Psoas muscle (tissue), 7 donors: ENCODE measurements at regions not wholly inside any gene's neighbourhood (a gene's known extent, or its start where the extent isn't known, plus 50 kb on each side); places are given as distances from the start of the nearest gene placed in this dataset.

Experiments used
- ATAC-seq, 4 donors: fragments of 200-7000 bp; cut with Tn5 transposase; one replicate each; pipeline ENCODE4 v1.9.1; 2020; ENCODE audit warnings: moderate library complexity in 3 of 4, mild to moderate bottlenecking in 2 of 4
- DNase-seq, 2 donors: peaks; one replicate each; pipeline ENCODE4 v3.0.0-alpha.2; 2020
- H3K27ac ChIP-seq: fragments of 200-600 bp; one replicate; pipeline ENCODE4 v1.8.0; 2022
- H3K27me3 ChIP-seq, 3 donors: fragments of 200-600 bp in 1 of 3; one replicate each; pipeline versions ENCODE4 v1.6.1 to v1.8.0; 2013 to 2022; ENCODE audit warnings: low read length in 2 of 3, mild to moderate bottlenecking in 2 of 3, moderate library complexity in 1 of 3; ENCODE audit not compliant: insufficient read depth in 3 of 3
- H3K36me3 ChIP-seq, 2 donors: fragments of 200-600 bp in 1 of 2; one replicate each; pipeline versions ENCODE4 v1.6.1 to v1.8.0; 2013 to 2022; ENCODE audit warnings: low read depth in 1 of 2, mild to moderate bottlenecking in 1 of 2, moderate library complexity in 1 of 2; ENCODE audit not compliant: insufficient read depth in 1 of 2
- H3K4me1 ChIP-seq: fragments of 200-600 bp; one replicate; pipeline ENCODE4 v1.8.0; 2022
- H3K4me3 ChIP-seq: fragments of 200-600 bp; one replicate; pipeline ENCODE4 v1.8.0; 2022; ENCODE audit warnings: mild to moderate bottlenecking
- H3K9me3 ChIP-seq: fragments of 200-600 bp; one replicate; pipeline ENCODE4 v1.8.0; 2022
- WGBS, 3 donors: extraction: QIAGEN DNeasy Blood & Tissue Kit; methylation state at CpG; one replicate each; pipeline versions ENCODE4 v1.1.6 to v1.1.7; 2013; 5-methylcytosine and 5-hydroxymethylcytosine counted together
- intact Hi-C, 2 donors: fragments of 100-400 bp; cut with DNase I; formaldehyde crosslinking; loops; one replicate each; pipeline versions ENCODE4 v1.11.0 to v1.14.2; 2022
- TF ChIP-seq, protein P1 (sequence below): fragments of 200-600 bp; IDR thresholded peaks from one replicate; pipeline ENCODE4 v1.8.0; 2022; ENCODE audit warnings: antibody characterized with exemption
- donor health status: healthy with polysubstance abuse.
- donor health status: DM: no; HTN: no; CAD: no; lungs with moderate emphysema.
- donor health status: Bipolar disorder and iron deficiency.
- donor health status: healthy.
- donor health status: DM: yes; HTN: yes; CAD: no.
- donor health status: DM: no; HTN: no; CAD: no.
- donor health status: DM: yes; HTN: yes; CAD: no.

DNA sequence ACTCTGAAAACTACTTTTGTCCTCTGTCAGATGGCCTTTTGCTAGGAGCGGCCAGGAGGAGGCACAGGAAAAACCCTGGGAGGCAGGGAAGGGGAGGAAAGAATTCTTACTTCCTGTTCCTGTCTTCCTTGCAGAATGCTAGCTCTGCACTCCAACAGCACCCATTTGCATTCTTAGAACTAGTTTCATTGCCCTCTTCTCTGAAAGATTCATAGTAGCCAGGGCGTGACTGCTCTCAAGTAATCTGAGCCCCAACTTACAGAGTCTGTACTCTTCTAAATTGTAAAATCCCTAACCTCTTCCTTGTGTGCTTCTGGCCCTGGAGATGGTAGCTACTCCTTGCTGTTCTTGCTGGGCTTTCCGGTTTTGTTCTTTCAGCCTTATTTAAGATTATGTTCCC, 75.3 kb upstream of the STEAP1 start:
- intact Hi-C loops = no loop called here
- DNase-seq (no peak), ATAC-seq (no peak)
- no peaks in the 10 kb centered on the region for H3K27me3 ChIP-seq
- no peak overlapping the region for H3K27ac ChIP-seq
- no peaks in the 10 kb centered on the region for H3K9me3 ChIP-seq
- TF ChIP-seq, protein P1, sequence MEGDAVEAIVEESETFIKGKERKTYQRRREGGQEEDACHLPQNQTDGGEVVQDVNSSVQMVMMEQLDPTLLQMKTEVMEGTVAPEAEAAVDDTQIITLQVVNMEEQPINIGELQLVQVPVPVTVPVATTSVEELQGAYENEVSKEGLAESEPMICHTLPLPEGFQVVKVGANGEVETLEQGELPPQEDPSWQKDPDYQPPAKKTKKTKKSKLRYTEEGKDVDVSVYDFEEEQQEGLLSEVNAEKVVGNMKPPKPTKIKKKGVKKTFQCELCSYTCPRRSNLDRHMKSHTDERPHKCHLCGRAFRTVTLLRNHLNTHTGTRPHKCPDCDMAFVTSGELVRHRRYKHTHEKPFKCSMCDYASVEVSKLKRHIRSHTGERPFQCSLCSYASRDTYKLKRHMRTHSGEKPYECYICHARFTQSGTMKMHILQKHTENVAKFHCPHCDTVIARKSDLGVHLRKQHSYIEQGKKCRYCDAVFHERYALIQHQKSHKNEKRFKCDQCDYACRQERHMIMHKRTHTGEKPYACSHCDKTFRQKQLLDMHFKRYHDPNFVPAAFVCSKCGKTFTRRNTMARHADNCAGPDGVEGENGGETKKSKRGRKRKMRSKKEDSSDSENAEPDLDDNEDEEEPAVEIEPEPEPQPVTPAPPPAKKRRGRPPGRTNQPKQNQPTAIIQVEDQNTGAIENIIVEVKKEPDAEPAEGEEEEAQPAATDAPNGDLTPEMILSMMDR = no peak
- H3K4me3 ChIP-seq = no peak overlapping the region
- 39 to 58% (median 43%) methylated on average over 3 of the region's 3 CpGs for WGBS, 3 donors
- H3K36me3 ChIP-seq = no peaks in the 10 kb centered on the region
- H3K4me1 ChIP-seq = no peaks in the 10 kb centered on the region

DNA sequence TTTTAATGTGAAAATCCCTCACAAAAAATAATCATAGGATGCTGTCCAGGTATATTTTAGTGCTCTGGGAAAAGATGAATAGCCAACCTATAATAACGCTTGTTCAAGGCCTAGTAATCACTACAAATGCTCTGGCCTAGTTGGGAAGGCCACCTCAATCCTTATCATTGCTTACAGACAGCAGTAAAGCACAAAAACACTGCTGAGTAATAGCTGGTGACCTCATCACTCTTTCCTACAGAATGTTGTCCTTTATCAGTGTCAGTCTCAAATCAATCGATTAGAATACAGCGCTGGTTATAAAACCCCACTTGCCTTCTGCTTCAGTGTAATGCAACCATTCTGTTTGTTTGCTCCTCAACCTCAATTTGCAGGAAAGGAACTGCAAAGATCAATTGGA, 72.6 kb upstream of the STEAP1 start:
- TF ChIP-seq, protein P1 = no peak
- H3K27ac ChIP-seq = no peak overlapping the region
- intact Hi-C loops = no loop called here
- H3K4me1 ChIP-seq = no peaks in the 10 kb centered on the region
- H3K9me3 ChIP-seq = no peaks in the 10 kb centered on the region
- H3K36me3 ChIP-seq = no peaks in the 10 kb centered on the region
- no peak for DNase-seq
- H3K27me3 ChIP-seq = no peaks in the 10 kb centered on the region
- WGBS, 3 donors = 92 to 94% (median 93%) methylated on average over 3 of the region's 3 CpGs
- H3K4me3 ChIP-seq = no peak overlapping the region
- ATAC-seq = no peak

DNA sequence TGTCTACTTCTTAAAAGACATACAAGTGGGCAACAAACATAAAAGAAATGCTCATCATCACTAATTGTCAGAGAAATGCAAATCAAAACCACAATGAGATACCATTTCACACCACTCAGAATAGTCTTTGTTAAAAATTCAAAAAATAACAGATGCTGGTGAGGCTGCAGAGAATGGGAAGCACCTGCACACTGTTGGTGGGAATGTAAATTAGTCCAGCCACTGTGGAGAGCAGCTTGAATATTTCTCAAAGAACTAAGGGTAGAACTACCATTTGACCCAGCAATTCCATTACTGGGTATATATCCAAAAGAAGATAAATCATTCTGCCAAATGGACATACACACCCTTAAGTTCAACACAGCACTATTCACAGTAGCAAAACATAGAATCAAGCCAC, 61.8 kb upstream of the STEAP1 start:
- ATAC-seq = no peak
- intact Hi-C loops = no loop called here

DNA sequence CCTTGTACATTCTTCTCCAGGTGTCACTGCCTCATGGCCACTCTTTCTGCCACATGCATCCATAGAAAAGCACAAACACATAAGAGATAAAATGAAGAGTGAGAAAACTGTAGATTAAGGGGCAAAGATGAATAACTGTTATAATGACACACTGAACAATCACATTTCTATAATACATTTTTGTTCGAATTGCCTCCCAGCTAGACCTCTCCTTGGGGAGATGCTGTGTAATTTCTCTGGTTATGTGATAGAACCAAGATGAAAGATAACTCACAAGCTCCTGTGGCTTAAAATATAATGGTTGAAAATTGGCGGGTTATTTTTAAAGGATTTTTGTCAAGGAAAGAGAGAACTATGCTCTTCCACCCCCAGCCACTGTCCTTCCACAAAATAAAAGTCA, 60.2 kb upstream of the STEAP1 start:
- intact Hi-C loops = no loop called here
- DNase-seq (no peak), ATAC-seq (no peak)

More for the DNA sequence above, 61.8 kb upstream of the STEAP1 start:
- Histone ChIP-seq H3K9me3 (no peaks in the 10 kb centered on the region), H3K4me3 (no peak overlapping the region), H3K27ac (no peak overlapping the region), H3K4me1 (no peaks in the 10 kb centered on the region), H3K36me3 (no peaks in the 10 kb centered on the region), H3K27me3 (no peaks in the 10 kb centered on the region)
- TF ChIP-seq, protein P1 = no peak
- no peak for DNase-seq

More for the DNA sequence above, 60.2 kb upstream of the STEAP1 start:
- WGBS, 3 donors = 78 to 81% (median 80%) methylated on average over 2 of the region's 2 CpGs
- Histone ChIP-seq H3K27me3 (no peaks in the 10 kb centered on the region), H3K9me3 (no peaks in the 10 kb centered on the region), H3K27ac (no peak overlapping the region), H3K36me3 (no peaks in the 10 kb centered on the region), H3K4me1 (no peaks in the 10 kb centered on the region), H3K4me3 (no peak overlapping the region)
- TF ChIP-seq, protein P1 = no peak
